ENCODE measurements at regions not wholly inside any gene's neighbourhood (a gene's known extent, or its start where the extent isn't known, plus 50 kb on each side); places are given as distances from the start of the nearest gene placed in this dataset.
"Not testable (repeated sequence)": the region's sequence is repeated elsewhere in the genome, so short reads cannot be mapped to it uniquely, and the experiment has no call there.

GRCh38 chr10:62939698-62940097 is 123.5 kb upstream of the EGR2 start:
- DNase-seq = no peak
- H3K36me3 Mint-ChIP-seq (ENCODE audit: low read depth) = no peaks in the 10 kb centered on the region
- H3K4me3 Mint-ChIP-seq = no peak overlapping the region
- H3K4me1 Mint-ChIP-seq = no peaks in the 10 kb centered on the region
- H3K27me3 Mint-ChIP-seq = peaks cover 21% of the 10 kb centered on the region
- POLR2A ChIA-PET = interaction anchor here (0.6 kb wide), 1 partner anchor 649 kb away, joined by 8 read pairs; no protein-coding TSS in a partner anchor
- no peaks in the 10 kb centered on the region for H3K9me3 Mint-ChIP-seq
- CTCF ChIA-PET = no interaction called here
- H3K27ac Mint-ChIP-seq = no peak overlapping the region

DNA sequence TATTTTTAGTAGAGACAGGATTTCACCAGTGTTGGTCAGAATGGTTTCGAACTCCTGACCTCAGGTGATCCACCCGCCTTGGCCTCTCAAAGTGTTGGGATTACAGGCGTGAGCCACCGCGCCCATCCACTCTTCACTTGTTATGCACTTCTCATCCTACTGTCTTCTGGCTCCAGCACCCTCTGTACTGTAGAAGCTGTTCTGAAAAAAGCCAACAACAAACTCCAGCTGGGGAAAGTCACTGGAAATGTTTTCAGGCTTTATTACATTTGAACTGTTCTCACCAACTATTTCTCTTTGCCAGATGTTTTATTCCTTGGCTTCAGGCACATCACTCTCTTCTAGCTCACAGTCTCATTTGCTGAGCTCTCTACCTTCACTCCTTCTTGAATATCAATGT is 122.5 kb upstream of the EGR2 start:
- no peak overlapping the region for H3K27ac Mint-ChIP-seq
- POLR2A ChIA-PET = no interaction called here
- no peak overlapping the region for H3K4me3 Mint-ChIP-seq
- CTCF ChIA-PET = no interaction called here
- no peaks in the 10 kb centered on the region for H3K9me3 Mint-ChIP-seq
- H3K36me3 Mint-ChIP-seq (ENCODE audit: low read depth) = no peaks in the 10 kb centered on the region
- H3K27me3 Mint-ChIP-seq = peaks cover 22% of the 10 kb centered on the region
- no peak for DNase-seq
- no peaks in the 10 kb centered on the region for H3K4me1 Mint-ChIP-seq

GRCh38 chr10:62937674-62938073 is 121.5 kb upstream of the EGR2 start:
- POLR2A ChIA-PET = no interaction called here
- peaks cover 21% of the 10 kb centered on the region for H3K27me3 Mint-ChIP-seq

DNA sequence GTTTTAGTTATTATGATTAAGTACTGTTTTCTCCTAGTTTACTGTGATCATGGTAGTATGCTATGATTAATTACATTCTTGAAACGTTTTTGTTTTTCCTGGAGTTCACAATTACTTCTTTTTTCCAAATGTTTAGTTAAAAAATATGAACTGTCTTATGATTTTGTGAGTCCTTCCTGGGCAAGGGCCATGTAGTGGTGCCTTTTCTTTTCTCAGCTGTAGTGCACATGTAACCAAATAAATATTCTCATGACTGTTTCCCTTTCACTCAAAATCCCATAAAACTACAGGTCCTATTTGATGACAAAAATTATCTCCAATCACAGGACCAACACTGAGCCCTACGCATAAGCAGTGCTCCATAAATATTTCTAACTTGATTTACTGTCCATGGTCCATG is 118.9 kb upstream of the EGR2 start:
- no peak for DNase-seq
- CTCF ChIA-PET = interaction anchor here (1.3 kb wide), 1 partner anchor 11 kb away, joined by 3 read pairs; no protein-coding TSS in a partner anchor
- POLR2A ChIA-PET = no interaction called here
- Mint-ChIP-seq H3K4me3 (no peak overlapping the region), H3K36me3 (ENCODE audit: low read depth) (no peaks in the 10 kb centered on the region), H3K9me3 (no peaks in the 10 kb centered on the region), H3K27me3 (peaks cover 20% of the 10 kb centered on the region), H3K27ac (no peak overlapping the region), H3K4me1 (no peaks in the 10 kb centered on the region)

More at GRCh38 chr10:62937674-62938073, 121.5 kb upstream of the EGR2 start:
- no peaks in the 10 kb centered on the region for H3K4me1 Mint-ChIP-seq
- H3K4me3 Mint-ChIP-seq = no peak overlapping the region
- H3K27ac Mint-ChIP-seq = no peak overlapping the region
- CTCF ChIA-PET = interaction anchor here (0.7 kb wide), 1 partner anchor 77 kb away, joined by 3 read pairs; no protein-coding TSS in a partner anchor
- DNase-seq = no peak
- H3K36me3 Mint-ChIP-seq (ENCODE audit: low read depth) = no peaks in the 10 kb centered on the region
- no peaks in the 10 kb centered on the region for H3K9me3 Mint-ChIP-seq

GRCh38 chr10:62934258-62934657 is 118.1 kb upstream of the EGR2 start:
- Mint-ChIP-seq H3K27me3 (peaks cover 17% of the 10 kb centered on the region), H3K27ac (no peak overlapping the region)
- CTCF ChIA-PET = interaction anchor here (1.3 kb wide), 1 partner anchor 12 kb away, joined by 3 read pairs; no protein-coding TSS in a partner anchor

GRCh38 chr10:62928763-62929162 is 112.6 kb upstream of the EGR2 start:
- POLR2A ChIA-PET = interaction anchor here (0.6 kb wide), 1 partner anchor 16 kb away, joined by 4 read pairs; no protein-coding TSS in a partner anchor
- not testable (repeated sequence) for H3K4me3 Mint-ChIP-seq, H3K4me1 Mint-ChIP-seq

More at GRCh38 chr10:62934258-62934657, 118.1 kb upstream of the EGR2 start:
- Mint-ChIP-seq H3K36me3 (ENCODE audit: low read depth) (no peaks in the 10 kb centered on the region), H3K4me3 (no peak overlapping the region), H3K4me1 (no peaks in the 10 kb centered on the region), H3K9me3 (no peaks in the 10 kb centered on the region)
- POLR2A ChIA-PET = no interaction called here
- no peak for DNase-seq

GRCh38 chr10:62926407-62926806 is 110.2 kb upstream of the EGR2 start:
- peaks cover 3% of the 10 kb centered on the region for H3K27me3 Mint-ChIP-seq
- no peak overlapping the region for H3K4me3 Mint-ChIP-seq
- H3K27ac Mint-ChIP-seq = no peak overlapping the region
- CTCF ChIA-PET = no interaction called here
- no peaks in the 10 kb centered on the region for H3K36me3 Mint-ChIP-seq (ENCODE audit: low read depth)
- H3K4me1 Mint-ChIP-seq = no peaks in the 10 kb centered on the region
- no peak for DNase-seq
- POLR2A ChIA-PET = no interaction called here
- H3K9me3 Mint-ChIP-seq = no peaks in the 10 kb centered on the region

More at GRCh38 chr10:62928763-62929162, 112.6 kb upstream of the EGR2 start:
- DNase-seq; H3K27ac Mint-ChIP-seq; H3K36me3 Mint-ChIP-seq (ENCODE audit: low read depth); H3K27me3 Mint-ChIP-seq; H3K9me3 Mint-ChIP-seq; CTCF ChIA-PET: not testable (repeated sequence)

- POLR2A ChIA-PET = no interaction called here
- H3K4me3 Mint-ChIP-seq = no peak overlapping the region
- no peaks in the 10 kb centered on the region for H3K9me3 Mint-ChIP-seq
- H3K36me3 Mint-ChIP-seq (ENCODE audit: low read depth) = no peaks in the 10 kb centered on the region
- DNase-seq = no peak
- H3K27me3 Mint-ChIP-seq = peaks cover 3% of the 10 kb centered on the region
- no peak overlapping the region for H3K27ac Mint-ChIP-seq
- H3K4me1 Mint-ChIP-seq = no peaks in the 10 kb centered on the region
- CTCF ChIA-PET = no interaction called here
Observed at GRCh38 chr10:62924344-62924748, 108.2 kb upstream of the EGR2 start.

DNA sequence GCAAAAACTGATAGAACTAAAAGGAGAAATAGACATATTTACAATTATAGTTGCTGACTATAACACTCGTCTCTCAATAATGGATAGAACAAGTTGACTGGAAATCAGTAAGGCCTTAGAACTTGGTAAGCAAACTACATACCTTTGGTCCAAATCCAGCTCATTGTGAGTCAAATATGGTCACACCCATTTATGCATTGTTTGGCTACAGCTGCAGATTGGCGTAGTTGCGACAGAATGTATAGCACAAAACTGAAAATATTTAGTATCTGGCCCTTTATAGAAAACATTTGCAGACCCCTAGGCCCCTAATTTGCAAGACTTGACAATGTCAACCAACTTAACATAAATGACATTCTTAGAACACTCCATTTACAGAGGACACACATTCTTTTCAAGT is 103.6 kb upstream of the EGR2 start:
- peaks cover 3% of the 10 kb centered on the region for H3K27me3 Mint-ChIP-seq
- no peak overlapping the region for H3K4me3 Mint-ChIP-seq
- ChIA-PET CTCF (no interaction called here), POLR2A (interaction anchor here (0.5 kb wide), 1 partner anchor 11 kb away, joined by 3 read pairs; no protein-coding TSS in a partner anchor)
- no peaks in the 10 kb centered on the region for H3K36me3 Mint-ChIP-seq (ENCODE audit: low read depth)
- H3K27ac Mint-ChIP-seq = no peak overlapping the region
- no peaks in the 10 kb centered on the region for H3K9me3 Mint-ChIP-seq
- DNase-seq = no peak
- H3K4me1 Mint-ChIP-seq = no peaks in the 10 kb centered on the region

GRCh38 chr10:62917475-62918238 is 101.5 kb upstream of the EGR2 start:
- ChIA-PET POLR2A (no interaction called here), CTCF (no interaction called here)
- peaks cover 15% of the 10 kb centered on the region for H3K27me3 Mint-ChIP-seq
- no peaks in the 10 kb centered on the region for H3K36me3 Mint-ChIP-seq (ENCODE audit: low read depth)
- no peak overlapping the region for H3K27ac Mint-ChIP-seq
- no peaks in the 10 kb centered on the region for H3K4me1 Mint-ChIP-seq
- H3K9me3 Mint-ChIP-seq = no peaks in the 10 kb centered on the region
- no peak for DNase-seq
- no peak overlapping the region for H3K4me3 Mint-ChIP-seq

- no peak overlapping the region for H3K27ac Mint-ChIP-seq
- peaks cover 11% of the 10 kb centered on the region for H3K27me3 Mint-ChIP-seq
Observed at GRCh38 chr10:62916141-62916603, 100.0 kb upstream of the EGR2 start.

GRCh38 chr10:62915158-62915557 is 99.0 kb upstream of the EGR2 start:
- CTCF ChIA-PET = no interaction called here

More at GRCh38 chr10:62916141-62916603, 100.0 kb upstream of the EGR2 start:
- Mint-ChIP-seq H3K4me3 (no peak overlapping the region), H3K9me3 (no peaks in the 10 kb centered on the region), H3K36me3 (ENCODE audit: low read depth) (no peaks in the 10 kb centered on the region), H3K4me1 (no peaks in the 10 kb centered on the region)
- ChIA-PET CTCF (interaction anchor here (1.0 kb wide), 1 partner anchor 9 kb away, joined by 3 read pairs; no protein-coding TSS in a partner anchor), POLR2A (no interaction called here)
- no peak for DNase-seq

GRCh38 chr10:62912086-62912485 is 95.9 kb upstream of the EGR2 start:
- H3K4me1 Mint-ChIP-seq = no peaks in the 10 kb centered on the region
- peaks cover 18% of the 10 kb centered on the region for H3K27me3 Mint-ChIP-seq
- ChIA-PET POLR2A (no interaction called here), CTCF (no interaction called here)
- H3K4me3 Mint-ChIP-seq = no peak overlapping the region
- no peak overlapping the region for H3K27ac Mint-ChIP-seq
- H3K36me3 Mint-ChIP-seq (ENCODE audit: low read depth) = no peaks in the 10 kb centered on the region
- no peak for DNase-seq
- no peaks in the 10 kb centered on the region for H3K9me3 Mint-ChIP-seq

More at GRCh38 chr10:62915158-62915557, 99.0 kb upstream of the EGR2 start:
- Mint-ChIP-seq H3K4me1 (no peaks in the 10 kb centered on the region), H3K9me3 (no peaks in the 10 kb centered on the region), H3K4me3 (no peak overlapping the region), H3K27ac (no peak overlapping the region), H3K27me3 (peaks cover 12% of the 10 kb centered on the region), H3K36me3 (ENCODE audit: low read depth) (no peaks in the 10 kb centered on the region)
- no peak for DNase-seq
- POLR2A ChIA-PET = no interaction called here
